Cerebellar cortex (tissue), 1 donor: ENCODE measurements at regions not wholly inside any gene's neighbourhood (a gene's known extent, or its start where the extent isn't known, plus 50 kb on each side); places are given as distances from the start of the nearest gene placed in this dataset.
A peak's percentile ranks its signal among the peaks of the same experiment; 100 is the strongest.

ENCODE experiments used
- DNase-seq: peaks from one replicate; pipeline ENCODE4 v3.0.0-alpha.2; 2015; ENCODE audit warnings: low spot score

- no peak for DNase-seq
Observed at GRCh38 chr1:17978016-17978415, 129.6 kb upstream of the IGSF21 start.

GRCh38 chr1:17979815-17980214 lies 127.8 kb upstream of the IGSF21 start:
- DNase-seq = no peak

DNA sequence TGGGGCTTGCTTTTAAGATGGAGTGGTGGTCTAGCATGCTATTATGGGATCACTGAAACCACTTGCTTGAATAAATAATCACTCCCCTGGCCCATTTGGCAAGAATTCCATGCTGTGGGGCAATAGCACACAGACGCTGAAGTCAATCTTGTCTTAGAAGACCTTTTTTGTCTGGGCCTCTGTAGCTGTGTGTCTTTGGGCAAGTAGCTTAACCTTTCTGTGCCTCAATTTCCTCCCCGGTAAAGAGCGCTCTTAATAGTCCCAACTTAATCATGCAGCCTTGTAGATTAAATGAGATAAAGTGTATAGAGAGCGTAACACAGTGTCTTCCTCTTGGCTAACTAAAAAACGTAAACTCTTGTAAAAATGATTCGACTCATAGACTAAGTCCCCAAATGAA lies 125.4 kb upstream of the IGSF21 start:
- no peak for DNase-seq

DNA sequence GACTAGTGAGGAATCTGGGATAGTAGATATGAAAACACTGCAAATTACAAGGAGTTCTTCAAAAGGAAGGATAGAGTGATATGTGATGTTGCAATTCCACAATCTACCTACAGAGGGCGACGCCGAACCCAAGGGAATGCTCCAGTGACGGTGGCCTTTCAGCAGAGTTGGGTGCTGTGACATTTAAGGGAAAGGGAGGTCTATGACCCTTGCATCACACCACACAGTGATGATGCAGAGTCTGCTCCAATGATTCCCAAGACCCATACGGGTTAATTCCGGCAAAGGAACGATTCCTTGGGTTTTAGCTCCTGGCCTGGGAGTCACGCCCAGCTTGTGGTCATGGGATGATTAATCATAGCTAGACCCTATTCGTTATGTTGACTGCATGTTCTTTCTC lies 123.0 kb upstream of the IGSF21 start:
- peak; percentile 31 for DNase-seq

DNA sequence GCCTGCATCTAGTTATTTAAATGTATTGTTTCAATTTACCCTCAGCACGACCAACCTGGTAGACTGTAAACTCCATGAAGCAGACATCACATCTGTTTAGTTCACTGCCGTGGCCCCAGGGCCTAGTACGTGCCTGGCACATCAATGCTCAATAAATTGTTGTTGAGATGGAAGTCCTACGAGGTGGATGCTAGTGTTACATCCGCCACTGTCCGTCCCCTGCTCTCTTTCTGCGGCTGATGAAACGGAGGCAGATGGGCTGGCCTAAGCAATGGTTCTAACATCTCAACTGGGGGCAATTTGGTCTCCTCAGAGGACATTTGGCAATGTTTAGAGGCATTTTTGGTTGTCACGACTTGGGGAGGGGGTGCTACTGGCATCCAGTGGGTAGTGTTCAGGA lies 121.4 kb upstream of the IGSF21 start:
- no peak for DNase-seq

DNA sequence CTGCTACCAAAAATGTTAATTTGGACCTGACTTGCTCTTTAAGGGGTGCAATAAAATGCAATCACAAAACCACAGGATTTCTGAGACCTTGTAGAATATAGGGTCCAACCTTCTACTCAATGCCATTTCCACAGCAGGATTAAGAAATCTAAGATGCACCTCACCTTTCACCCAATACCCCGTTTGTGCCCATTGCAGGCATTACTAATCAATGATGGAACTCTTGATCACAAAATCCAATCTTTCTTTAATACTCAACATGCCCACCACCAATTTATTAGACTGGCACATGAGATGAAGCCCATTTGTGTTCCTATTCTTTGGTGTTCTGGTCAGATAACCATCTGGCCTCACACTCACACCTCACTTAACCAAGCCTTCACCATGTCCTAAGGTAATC lies 117.2 kb upstream of the IGSF21 start:
- no peak for DNase-seq

GRCh38 chr1:17991996-17992395 lies 115.6 kb upstream of the IGSF21 start:
- no peak for DNase-seq

DNA sequence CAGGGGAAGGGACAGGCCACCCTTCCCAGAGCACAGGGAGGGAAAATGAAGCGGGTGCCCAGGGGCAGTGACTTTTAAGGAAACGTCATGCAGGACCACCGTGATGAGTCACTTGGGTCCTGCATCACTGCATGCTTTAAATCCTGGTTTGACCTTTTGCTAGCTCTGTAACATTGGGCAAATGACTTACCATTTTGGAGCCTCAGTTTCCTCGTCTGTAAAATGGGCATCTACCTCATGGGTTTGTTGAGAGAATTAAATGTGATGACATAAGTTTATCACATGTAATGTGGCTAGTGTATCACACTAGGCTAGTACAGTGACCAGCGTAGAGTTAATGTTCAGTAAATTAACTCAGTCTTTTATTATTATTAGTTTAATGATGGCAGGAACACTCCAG lies 114.8 kb upstream of the IGSF21 start:
- DNase-seq = no peak

DNA sequence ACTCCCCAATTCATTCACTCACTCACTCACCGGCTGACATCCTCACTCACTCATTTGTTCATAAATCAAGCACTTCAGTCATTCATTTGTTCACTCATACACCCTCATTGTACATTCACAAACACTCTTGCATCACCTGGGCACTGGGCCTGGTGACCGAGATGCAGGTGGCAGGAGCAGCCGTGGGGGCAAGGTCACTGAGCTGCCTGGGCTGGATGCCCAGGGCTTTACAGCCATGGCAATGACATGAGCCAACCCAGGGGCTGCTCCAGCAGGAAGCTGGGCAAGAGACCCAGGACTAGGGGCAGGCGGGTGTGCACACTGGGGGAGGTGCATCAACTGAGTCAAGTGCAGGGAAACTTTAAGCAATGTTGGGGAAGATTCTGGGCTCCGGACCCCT lies 113.6 kb upstream of the IGSF21 start:
- no peak for DNase-seq

- no peak for DNase-seq
Observed at GRCh38 chr1:17995480-17995879, 112.1 kb upstream of the IGSF21 start.

DNA sequence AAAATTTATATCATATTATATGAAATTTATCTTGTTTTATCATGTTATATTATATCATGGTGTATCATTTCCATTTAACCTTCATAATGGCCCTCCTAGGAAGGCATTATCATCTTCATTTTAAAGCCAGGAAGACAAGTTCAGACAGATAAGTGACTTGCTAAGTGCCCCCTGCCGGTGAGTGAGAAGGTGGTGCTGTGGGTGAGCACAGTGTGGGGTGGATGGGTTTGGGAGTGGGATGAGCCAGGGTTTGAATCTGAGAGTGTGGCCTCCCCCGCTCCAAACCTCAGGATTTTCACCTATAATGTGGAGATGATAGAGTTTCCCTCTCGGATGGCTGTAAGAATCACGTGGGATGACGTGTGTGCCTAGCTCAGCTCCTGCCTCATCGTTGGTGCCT lies 108.7 kb upstream of the IGSF21 start:
- DNase-seq = no peak

GRCh38 chr1:17999884-18000283 lies 107.7 kb upstream of the IGSF21 start:
- no peak for DNase-seq

DNA sequence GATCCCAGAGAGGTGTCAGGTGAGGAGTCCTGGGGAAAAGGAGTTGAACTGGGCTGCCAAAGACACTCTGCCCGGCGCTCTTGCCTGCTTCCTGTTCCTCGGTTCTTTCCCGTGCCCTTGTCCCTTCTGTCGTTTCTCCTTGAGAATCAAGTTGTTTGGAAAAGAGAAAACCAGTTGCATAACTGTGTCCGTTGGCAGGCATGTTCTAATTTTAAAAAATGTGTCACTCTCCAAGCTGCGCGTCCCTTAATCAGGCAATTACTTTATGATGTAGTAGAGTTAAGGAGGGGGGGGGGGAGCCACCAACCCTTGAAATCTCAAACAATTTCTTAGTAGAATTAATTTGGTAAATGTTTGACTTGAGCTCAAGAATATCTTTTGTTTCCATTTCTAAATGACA lies 105.9 kb upstream of the IGSF21 start:
- DNase-seq = no peak

- DNase-seq = no peak
Observed at GRCh38 chr1:18004278-18004677, 103.3 kb upstream of the IGSF21 start.

DNA sequence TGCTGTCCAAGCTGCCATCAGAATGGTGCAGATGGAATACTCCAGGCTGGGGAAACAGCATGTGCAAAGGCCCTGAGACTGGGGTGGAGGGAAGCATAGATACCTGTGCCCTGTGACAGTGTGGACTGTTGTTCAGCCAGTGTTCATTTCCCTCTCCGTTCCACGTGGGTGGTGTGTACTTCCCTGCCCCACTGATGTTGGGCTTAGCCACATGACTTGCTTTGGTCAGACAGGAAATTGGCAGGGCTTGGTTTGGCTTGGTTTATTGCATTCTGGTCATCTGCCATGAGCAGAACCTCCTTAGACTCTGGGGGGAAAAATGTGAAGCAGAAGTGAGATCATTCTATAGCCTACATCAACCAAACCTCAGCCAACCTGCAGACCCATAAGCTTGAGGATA lies 102.4 kb upstream of the IGSF21 start:
- DNase-seq = no peak

DNA sequence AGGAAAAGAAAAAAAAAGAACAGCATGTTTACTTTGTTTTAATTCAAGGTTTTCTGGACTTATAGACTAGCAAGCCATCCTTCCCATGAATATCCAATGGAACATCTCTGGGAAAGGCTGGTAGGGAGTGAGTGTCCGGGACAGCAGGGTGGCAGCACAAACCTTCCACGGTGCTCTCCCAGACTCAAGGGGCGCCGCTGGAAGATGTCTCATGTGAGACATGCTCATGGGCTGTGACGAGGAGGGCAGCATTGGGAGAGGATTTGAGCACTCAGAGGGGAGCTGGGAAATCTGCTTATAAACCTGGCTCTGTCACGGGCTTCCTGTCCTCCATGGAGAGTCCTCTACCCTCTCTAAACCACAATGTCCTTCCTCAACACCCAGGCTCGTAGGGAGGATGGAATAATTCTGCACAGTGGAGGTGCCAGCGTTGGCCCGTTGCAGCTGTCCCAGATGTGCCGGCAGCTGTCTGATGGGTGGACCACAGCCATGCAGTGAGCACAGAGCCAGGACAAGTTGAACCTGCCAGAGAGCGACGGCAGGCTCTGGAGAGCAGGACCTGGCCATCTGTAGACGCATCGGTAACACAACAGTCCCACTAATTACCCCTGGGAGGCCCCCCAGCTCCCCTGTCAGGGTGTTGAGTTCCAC lies 100.1 kb upstream of the IGSF21 start:
- DNase-seq = no peak

GRCh38 chr1:18008081-18008480 lies 99.5 kb upstream of the IGSF21 start:
- DNase-seq = peak; percentile 90

GRCh38 chr1:18009055-18009454 lies 98.5 kb upstream of the IGSF21 start:
- no peak for DNase-seq

GRCh38 chr1:18009478-18009961 lies 98.1 kb upstream of the IGSF21 start:
- no peak for DNase-seq

DNA sequence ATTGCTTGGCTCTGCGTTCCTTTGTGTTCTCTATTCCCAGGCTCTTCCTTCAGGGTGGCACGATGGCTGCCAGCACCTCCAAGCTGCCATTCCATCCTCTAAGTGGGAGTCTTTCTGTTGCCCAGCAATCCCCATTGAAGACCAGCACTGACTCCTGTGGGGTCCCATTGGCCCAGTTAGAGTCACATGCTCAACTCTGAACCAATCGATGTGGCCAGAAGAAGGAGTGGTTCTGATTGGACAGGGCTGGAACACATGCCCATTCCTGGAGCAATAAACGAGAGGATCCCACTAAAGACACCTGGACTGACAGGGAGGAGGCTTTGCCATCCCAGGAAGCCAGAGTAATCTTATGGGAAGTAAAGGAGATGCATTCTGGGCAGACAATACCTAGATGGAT lies 97.2 kb upstream of the IGSF21 start:
- no peak for DNase-seq

GRCh38 chr1:18010945-18011344 lies 96.7 kb upstream of the IGSF21 start:
- no peak for DNase-seq

DNA sequence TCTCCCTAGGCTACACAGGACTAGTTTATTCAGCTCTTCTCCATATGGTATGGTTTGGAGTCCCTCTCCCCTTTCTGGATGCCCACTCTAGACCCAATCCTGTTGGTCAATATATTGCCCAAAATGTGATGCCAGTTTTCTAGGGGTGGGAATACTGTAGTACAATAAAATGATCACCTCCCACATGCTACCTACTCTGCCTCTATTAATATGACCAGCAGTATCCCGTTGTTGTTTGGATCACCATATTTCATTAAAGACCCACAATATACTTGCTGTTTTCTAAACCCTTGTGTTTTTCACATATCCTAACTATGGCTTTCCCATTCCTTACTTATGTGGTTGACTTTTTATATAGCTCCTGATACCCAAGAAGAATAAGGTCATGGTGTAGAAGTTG lies 95.9 kb upstream of the IGSF21 start:
- DNase-seq = no peak

DNA sequence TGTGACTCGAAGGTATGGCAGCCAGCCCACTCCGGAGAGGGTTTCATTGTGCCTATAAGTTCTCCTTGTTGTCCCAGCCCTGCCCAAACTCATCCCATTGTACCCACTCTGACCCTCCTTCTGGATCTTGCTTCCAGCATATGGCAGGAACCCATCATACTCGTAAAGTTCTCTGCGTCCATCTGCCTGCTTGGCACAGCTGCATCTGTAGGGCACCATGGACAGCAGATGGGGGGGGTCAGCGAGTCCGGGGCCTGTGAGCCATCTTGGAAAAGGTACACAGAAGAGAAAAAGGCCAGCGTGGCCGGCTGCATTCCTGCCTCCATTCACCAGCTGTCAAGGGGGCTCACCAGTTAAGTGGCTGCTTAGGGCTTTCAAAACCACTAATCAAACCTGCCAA lies 94.9 kb upstream of the IGSF21 start:
- DNase-seq = no peak

DNA sequence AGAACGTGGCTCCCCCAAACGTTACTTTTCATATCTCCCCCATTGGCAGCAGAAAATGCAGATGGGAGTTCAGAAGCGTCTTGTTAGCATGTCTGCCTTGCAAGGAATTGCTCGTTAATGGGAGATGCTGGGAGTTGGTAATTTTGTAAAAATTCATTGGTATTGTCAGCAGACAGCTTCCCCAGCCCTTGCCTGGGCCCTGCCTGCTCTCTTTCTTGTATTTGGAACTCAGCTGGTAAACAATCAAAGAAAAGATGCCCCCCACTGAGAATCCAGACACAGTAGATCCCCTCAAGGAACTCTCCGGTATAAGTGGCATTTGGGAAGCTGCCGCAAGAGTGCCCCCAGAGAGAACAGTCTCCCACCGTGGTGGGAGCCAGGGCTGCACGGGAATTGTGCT lies 94.4 kb upstream of the IGSF21 start:
- DNase-seq = no peak

GRCh38 chr1:18015719-18016118 lies 91.9 kb upstream of the IGSF21 start:
- DNase-seq = peak; percentile 91
